SK-N-SH treated with all-trans-retinoic acid at 6 μM for 48 hours (cell line): ENCODE measurements at regions not wholly inside any gene's neighbourhood (a gene's known extent, or its start where the extent isn't known, plus 50 kb on each side); places are given as distances from the start of the nearest gene placed in this dataset.
A peak's percentile ranks its signal among the peaks of the same experiment; 100 is the strongest.

Source experiments
- ATAC-seq: fragments of 200-7000 bp; cut with Tn5 transposase; 3 replicates; pipeline ENCODE4 v1.9.1; 2020; ENCODE audit warnings: mild to moderate bottlenecking, moderate library complexity
- BACH2 ChIP-seq: fragments of 250-450 bp; sonication (Bioruptor Pico); IDR thresholded peaks from 2 replicates; pipeline ENCODE4 v1.9.0; 2021; ENCODE audit warnings: mild to moderate bottlenecking, borderline replicate concordance
- CSDC2 ChIP-seq: fragments of 250-450 bp; sonication (Bioruptor Pico); IDR thresholded peaks from 2 replicates; pipeline ENCODE4 v1.5.0; 2020; ENCODE audit warnings: mild to moderate bottlenecking, moderate library complexity
- CSRNP3 ChIP-seq: fragments of 250-450 bp; sonication (Bioruptor Pico); IDR thresholded peaks from 2 replicates; pipeline ENCODE4 v1.5.1; 2021; ENCODE audit warnings: mild to moderate bottlenecking, moderate library complexity
- GLIS3 ChIP-seq: fragments of 250-450 bp; sonication (Bioruptor Pico); IDR thresholded peaks from 2 replicates; pipeline ENCODE4 v1.5.0; 2020; ENCODE audit warnings: mild to moderate bottlenecking, moderate library complexity
- OSR1 ChIP-seq: fragments of 250-450 bp; sonication (Bioruptor Pico); IDR thresholded peaks from 2 replicates; pipeline ENCODE4 v1.8.0; 2022; ENCODE audit warnings: moderate library complexity, mild to moderate bottlenecking, inconsistent platforms
- PATZ1 ChIP-seq: fragments of 250-450 bp; sonication (Bioruptor Pico); IDR thresholded peaks from 2 replicates; pipeline ENCODE4 v1.8.0; 2020; ENCODE audit warnings: mild to moderate bottlenecking, moderate library complexity, borderline replicate concordance
- POU6F1 ChIP-seq: fragments of 250-450 bp; sonication (Bioruptor Pico); IDR thresholded peaks from 2 replicates; pipeline ENCODE4 v1.8.0; 2021; ENCODE audit warnings: low read depth, mild to moderate bottlenecking, moderate library complexity, borderline replicate concordance
- PPARA ChIP-seq: fragments of 250-450 bp; sonication (Bioruptor Pico); IDR thresholded peaks from 2 replicates; pipeline ENCODE4 v1.5.0; 2020; ENCODE audit warnings: mild to moderate bottlenecking, borderline replicate concordance
- RARB ChIP-seq: fragments of 250-450 bp; sonication (Bioruptor Pico); IDR thresholded peaks from 2 replicates; pipeline ENCODE4 v1.8.0; 2021; ENCODE audit warnings: mild to moderate bottlenecking, moderate library complexity
- SNAI2 ChIP-seq: fragments of 250-450 bp; sonication (Bioruptor Pico); IDR thresholded peaks from 2 replicates; pipeline ENCODE4 v1.5.0; 2020; ENCODE audit warnings: mild to moderate bottlenecking, moderate library complexity
- TOX ChIP-seq: fragments of 250-450 bp; sonication (Bioruptor Pico); IDR thresholded peaks from 2 replicates; pipeline ENCODE4 v1.8.0; 2021; ENCODE audit warnings: mild to moderate bottlenecking, moderate library complexity, borderline replicate concordance
- TSHZ2 ChIP-seq: fragments of 250-450 bp; sonication (Bioruptor Pico); IDR thresholded peaks from 2 replicates; pipeline ENCODE4 v1.5.0; 2020; ENCODE audit warnings: mild to moderate bottlenecking, moderate library complexity
- ZC3H10 ChIP-seq: fragments of 250-450 bp; sonication (Bioruptor Pico); IDR thresholded peaks from 2 replicates; pipeline ENCODE4 v1.5.1; 2021; ENCODE audit warnings: mild to moderate bottlenecking, moderate library complexity
- ZFP3 ChIP-seq: fragments of 250-450 bp; sonication (Bioruptor Pico); IDR thresholded peaks from 2 replicates; pipeline ENCODE4 v1.5.0; 2020; ENCODE audit warnings: mild to moderate bottlenecking, moderate library complexity
- ZFP30 ChIP-seq: fragments of 450-650 bp; formaldehyde crosslinking; IDR thresholded peaks from 2 replicates; pipeline ENCODE4 v1.5.0; 2022; ENCODE audit warnings: mild to moderate bottlenecking, moderate library complexity
- ZNF565 ChIP-seq: fragments of 450-650 bp; formaldehyde crosslinking; conservative IDR thresholded peaks from 2 replicates; pipeline ENCODE4 v1.5.0; 2020; ENCODE audit warnings: low read depth, mild to moderate bottlenecking, moderate library complexity
- ZNF70 ChIP-seq: fragments of 450-650 bp; formaldehyde crosslinking; IDR thresholded peaks from 2 replicates; pipeline ENCODE4 v1.5.0; 2020; ENCODE audit warnings: mild to moderate bottlenecking, moderate library complexity
- ZNF8 ChIP-seq: fragments of 450-650 bp; formaldehyde crosslinking; IDR thresholded peaks from 2 replicates; pipeline ENCODE4 v1.5.0; 2020; ENCODE audit warnings: mild to moderate bottlenecking, moderate library complexity

GRCh38 chr4:112069110-112069509 lies 76.1 kb upstream of the FAM241A start:
- no peak for TF ChIP-seq ZNF565 (CRISPR knock-in tag)
- TF ChIP-seq, all 23 proteins: peak for 0
- ATAC-seq = no peak

GRCh38 chr4:112073181-112073580 lies 72.1 kb upstream of the FAM241A start:
- no peak for TF ChIP-seq ZNF565 (CRISPR knock-in tag)
- TF ChIP-seq POU6F1 = no peak
- TF ChIP-seq PPARA = no peak
- TF ChIP-seq ZNF8 (CRISPR knock-in tag) = no peak
- no peak for TF ChIP-seq CSDC2 (CRISPR knock-in tag)
- no peak for TF ChIP-seq GLIS3 (CRISPR knock-in tag)
- ATAC-seq = no peak

- peak; percentile 93 for ATAC-seq
- TF ChIP-seq PATZ1 (CRISPR knock-in tag) = no peak
Observed at GRCh38 chr4:112075129-112075753, 70.0 kb upstream of the FAM241A start.

- no peak for ATAC-seq
- TF ChIP-seq PATZ1 (CRISPR knock-in tag) (no peak), BACH2 (CRISPR knock-in tag) (no peak), ZNF565 (CRISPR knock-in tag) (no peak), OSR1 (CRISPR knock-in tag) (no peak), TSHZ2 (no peak), CSDC2 (CRISPR knock-in tag) (no peak), RARB (no peak)
Observed at GRCh38 chr4:112075906-112076305, 69.3 kb upstream of the FAM241A start.

GRCh38 chr4:112076919-112077608 lies 68.2 kb upstream of the FAM241A start:
- ATAC-seq = no peak
- TF ChIP-seq ZNF565 (CRISPR knock-in tag) (no peak), CSDC2 (CRISPR knock-in tag) (no peak), ZFP30 (CRISPR knock-in tag) (no peak), TOX (CRISPR knock-in tag) (no peak), OSR1 (CRISPR knock-in tag) (no peak), SNAI2 (CRISPR knock-in tag) (no peak), ZC3H10 (CRISPR knock-in tag) (no peak), ZNF8 (CRISPR knock-in tag) (no peak), PATZ1 (CRISPR knock-in tag) (no peak), ZFP3 (CRISPR knock-in tag) (no peak), CSRNP3 (CRISPR knock-in tag) (no peak), POU6F1 (no peak), ZNF70 (CRISPR knock-in tag) (no peak)
